HT1080 (cell line): ENCODE measurements at regions not wholly inside any gene's neighbourhood (a gene's known extent, or its start where the extent isn't known, plus 50 kb on each side); places are given as distances from the start of the nearest gene placed in this dataset.
"Not testable (repeated sequence)": the region's sequence is repeated elsewhere in the genome, so short reads cannot be mapped to it uniquely, and the experiment has no call there.

Experiments used
- DNase-seq: peaks from one replicate; pipeline ENCODE4 v3.0.0-alpha.2; 2015; ENCODE audit warnings: low read depth

GRCh38 chr10:46202405-46202804, 84.4 kb upstream of the ANTXRL start:
- not testable (repeated sequence) for DNase-seq

DNA sequence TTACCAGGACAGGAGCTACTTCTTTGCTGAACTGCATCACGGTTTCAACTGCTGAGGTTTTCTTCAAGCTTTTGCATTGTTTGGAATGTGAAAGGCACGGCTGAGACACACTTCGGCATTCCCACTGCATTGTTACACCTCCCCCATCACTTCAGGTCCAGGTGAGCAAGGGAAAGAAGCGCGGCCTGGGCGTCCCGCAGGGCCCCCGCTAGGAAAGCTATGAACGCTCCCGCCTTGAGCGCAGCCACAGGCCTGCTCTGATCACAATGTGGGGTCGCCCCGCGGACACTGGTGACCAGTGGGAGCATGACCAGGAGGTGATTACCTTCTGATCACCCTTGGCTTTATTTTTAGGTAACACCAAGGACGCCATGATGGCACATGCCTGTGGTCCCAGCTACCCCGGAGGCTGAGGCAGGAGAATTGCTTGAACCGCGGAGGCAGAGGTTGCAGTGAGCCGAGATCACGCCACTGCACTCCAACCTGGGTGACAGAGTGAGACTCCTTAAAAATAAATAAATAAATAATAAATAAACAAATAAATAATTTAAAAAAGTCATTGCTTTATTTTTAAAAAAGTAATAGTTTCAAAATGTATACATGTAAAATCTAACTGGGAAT, 82.2 kb upstream of the ANTXRL start:
- not testable (repeated sequence) for DNase-seq

DNA sequence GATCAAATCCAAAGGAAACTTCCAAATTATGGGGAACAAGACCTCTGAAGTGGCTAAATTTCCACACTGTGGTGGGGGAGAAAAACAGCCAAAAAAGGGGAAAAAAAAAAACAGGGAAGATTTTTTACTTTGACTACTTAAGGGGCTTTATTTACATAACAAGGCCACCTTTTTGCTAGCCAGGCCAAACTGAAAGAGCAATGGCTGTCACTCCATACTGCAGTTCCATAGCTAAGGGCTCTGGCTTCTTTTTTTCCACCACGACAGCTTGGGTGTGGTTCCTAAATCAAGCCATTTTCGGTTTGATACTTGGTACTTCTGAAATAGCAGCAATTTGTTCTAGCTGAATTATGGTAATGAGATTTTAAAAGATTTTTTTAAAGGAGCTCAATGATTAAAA, 76.4 kb upstream of the ANTXRL start:
- DNase-seq: not testable (repeated sequence)

DNA sequence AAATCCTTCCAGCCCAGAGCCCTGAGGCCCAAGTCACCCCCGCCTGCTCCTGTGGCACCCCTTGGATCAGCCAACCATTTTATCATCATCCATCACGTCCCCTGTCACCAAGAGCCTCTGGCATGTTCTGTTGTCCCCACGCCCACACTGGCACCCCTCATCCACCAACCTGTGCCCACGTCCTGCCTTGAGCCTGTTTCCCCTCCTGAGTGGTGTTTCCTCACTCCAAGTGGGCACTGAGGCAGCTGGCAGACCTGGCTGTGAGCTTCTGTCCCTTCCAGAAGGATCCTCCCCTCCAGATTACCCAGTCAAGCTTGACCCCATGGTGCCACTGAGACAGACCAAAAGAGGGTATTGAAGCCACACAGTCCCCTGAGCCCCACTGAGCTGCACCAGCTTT, 71.4 kb upstream of the ANTXRL start:
- no peak for DNase-seq

GRCh38 chr10:46216003-46216634, 70.7 kb upstream of the ANTXRL start:
- no peak for DNase-seq

- DNase-seq: peak; percentile 58
Measured at GRCh38 chr10:46216836-46217751, 69.7 kb upstream of the ANTXRL start.

DNA sequence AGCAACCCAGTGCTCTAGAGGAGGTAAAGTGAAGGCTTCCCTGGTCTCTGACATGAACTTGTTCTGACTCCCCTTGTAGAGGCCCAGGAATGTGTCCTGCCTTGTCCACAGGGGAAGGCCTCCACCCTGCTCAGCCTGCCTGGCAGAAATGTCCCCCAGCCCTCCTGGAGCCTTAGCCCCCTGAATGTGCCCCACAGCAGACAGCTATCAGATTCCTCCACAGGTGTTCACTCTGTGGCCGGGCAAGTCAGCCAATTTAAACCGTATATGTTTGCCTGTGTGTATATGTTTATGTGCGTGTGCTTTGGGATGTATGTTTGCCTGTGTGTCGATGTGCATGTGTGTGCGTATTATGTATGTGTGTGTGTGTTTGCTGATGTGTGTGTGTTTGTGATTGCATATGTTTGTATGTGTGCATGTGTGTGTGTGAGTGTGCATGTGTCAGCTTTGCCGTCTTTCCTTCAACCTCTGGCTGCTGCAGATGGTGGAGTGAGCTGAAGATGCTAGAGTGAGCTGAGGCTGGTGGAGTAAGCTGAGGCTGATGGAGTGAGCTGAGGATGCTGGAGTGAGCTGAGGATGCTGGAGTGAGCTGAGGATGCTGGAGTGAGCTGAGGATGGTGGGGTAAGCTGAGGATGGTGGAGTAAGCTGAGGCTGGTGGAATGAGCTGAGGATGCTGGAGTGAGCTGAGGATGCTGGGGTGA, 68.9 kb upstream of the ANTXRL start:
- no peak for DNase-seq

DNA sequence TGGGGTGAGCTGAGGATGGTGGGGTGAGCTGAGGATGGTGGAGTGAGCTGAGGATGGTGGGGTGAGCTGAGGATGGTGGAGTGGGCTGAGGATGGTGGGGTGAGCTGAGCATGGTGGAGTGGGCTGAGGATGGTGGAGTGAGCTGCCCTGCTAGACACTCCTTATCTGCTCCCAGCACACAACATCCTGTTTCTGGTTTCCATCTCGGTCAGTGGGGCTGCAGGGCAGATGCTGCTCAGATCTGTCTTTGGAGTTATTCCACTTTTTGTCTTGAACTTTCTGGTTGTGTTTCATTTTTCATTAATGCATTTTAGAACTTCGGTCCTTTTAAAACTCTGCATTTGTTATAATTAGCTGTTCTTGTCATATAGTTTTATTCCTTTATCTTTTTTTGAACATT, 67.9 kb upstream of the ANTXRL start:
- DNase-seq: no peak

GRCh38 chr10:46219431-46219990, 67.3 kb upstream of the ANTXRL start:
- DNase-seq: not testable (repeated sequence)

DNA sequence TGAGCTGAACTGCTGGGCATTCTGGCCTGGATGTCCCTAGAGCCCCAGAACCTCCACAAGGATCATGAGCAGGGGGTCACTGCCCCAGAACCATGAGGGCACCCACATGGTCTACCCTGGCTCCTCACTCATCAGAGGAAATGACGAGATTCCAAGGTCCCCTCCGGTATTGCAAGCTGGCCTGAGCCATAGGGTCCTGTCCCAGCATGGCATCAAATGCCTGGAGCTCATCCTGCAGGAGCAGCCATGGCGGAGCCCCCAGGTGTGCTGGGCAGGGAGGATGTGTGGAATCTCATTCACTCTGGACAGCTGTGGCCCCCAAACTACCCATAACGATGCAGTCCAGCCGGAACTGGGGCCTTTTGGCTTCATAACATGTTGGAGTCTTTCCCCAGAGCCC, 66.6 kb upstream of the ANTXRL start:
- no peak for DNase-seq

GRCh38 chr10:46220872-46221538, 65.8 kb upstream of the ANTXRL start:
- no peak for DNase-seq

- DNase-seq: no peak
Measured at GRCh38 chr10:46222364-46222935, 64.3 kb upstream of the ANTXRL start.

DNA sequence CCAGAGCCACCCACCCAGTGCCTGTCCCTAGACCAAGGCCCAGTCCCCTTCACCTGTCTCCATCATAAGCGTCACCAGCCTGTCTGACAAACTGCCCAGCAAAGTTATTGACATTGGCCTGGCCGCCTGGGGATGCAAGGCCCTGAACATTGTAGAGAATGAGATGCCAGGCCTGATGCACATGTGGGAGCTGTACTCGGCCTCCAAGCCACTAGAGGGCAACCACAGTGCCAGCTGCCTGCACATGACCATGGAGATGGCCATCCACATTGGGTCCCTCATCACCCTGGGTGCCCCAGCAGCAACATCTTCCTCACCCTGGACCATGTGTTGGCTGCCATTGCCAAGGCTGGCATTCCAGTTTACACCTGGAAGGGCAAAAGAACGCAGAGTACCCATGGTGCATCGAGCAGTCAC, 63.7 kb upstream of the ANTXRL start:
- DNase-seq: peak; percentile 14

DNA sequence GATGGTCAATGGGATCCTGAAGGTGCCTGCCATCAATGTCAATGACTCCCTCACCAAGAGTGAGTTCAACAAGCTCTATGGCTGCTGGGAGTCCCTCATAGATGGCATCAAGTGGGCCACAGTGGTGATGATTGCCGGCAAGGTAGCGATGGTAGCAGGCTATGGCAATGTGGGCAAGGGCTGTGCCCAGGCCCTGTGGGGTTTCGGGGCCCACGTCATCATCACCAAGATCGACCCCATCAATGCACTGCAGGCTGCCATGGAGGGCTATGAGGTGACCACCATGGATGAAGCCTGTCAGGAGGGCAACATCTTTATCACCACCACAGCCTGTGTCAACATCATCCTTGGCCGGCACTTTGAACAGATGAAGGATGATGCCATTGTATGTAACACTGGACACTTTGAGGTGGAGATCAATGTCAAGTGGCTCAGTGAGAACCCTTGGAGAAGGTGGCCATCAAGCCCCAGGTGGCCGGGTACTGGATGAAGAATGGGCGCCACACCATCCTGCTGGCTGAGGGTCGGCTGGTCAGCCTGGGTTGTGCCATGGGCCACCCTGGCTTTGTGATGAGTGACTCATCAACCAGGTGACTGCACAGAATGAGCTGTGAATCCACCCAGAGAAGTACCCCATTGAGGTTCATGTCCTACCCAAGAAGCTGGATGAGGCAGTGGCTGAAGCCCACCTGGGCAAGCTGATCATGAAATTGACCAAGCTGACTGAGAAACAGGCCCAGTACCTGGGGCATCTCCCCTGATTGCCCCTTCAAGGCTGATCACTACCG, 63.0 kb upstream of the ANTXRL start:
- DNase-seq: no peak

- no peak for DNase-seq
Measured at GRCh38 chr10:46224414-46224682, 62.4 kb upstream of the ANTXRL start.

GRCh38 chr10:46225597-46225996, 61.2 kb upstream of the ANTXRL start:
- no peak for DNase-seq

DNA sequence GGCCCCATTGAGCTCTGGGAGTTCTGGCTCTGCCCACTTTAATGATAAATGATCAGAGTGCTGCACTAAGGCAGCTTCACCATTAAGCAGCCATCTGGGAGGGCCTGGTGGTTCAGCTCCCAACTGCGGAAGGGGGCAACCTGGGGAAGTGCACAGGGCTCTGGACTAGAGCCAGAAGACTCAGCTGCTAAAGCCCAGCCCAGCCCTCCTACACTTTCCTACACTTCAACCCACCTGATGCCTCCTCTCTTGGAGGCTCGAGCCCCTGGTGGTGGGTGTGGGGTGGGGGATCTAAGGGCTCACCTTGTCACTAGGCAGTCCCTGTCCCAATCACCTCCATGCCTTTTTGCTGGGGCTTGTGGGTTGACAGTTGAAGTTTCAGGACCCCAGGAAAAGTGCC, 60.6 kb upstream of the ANTXRL start:
- DNase-seq: no peak

DNA sequence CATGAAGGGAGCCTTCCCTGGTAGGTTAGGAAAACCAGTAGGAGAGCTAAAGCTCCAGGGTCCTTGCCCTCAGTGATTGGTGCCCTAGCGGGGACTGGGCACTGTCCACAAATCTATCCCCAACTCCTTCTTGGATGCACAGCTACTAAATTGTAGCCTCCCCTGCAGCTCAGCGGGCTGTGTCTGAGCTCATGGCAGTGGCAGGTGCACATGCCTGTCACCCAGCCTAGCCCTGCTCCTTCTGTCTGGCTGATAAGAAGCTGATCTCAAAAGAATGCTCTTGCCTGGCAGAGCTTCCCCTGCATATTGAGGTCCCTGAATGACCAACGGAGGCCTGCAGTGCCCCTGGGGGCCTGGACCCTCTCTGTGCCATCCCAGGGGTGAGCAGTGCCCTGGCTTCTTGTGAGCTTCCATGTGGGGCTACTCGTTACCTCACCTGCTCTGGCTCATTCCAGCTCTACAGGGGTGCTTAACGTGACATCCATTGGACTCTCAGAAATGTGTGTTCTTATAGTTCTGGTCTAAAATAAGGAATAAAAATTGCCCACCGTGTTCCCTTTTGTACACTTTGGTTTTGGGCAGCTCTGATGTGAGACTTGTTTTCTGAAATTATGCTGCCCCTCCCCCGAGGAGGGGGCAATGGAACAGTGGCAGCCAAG, 59.8 kb upstream of the ANTXRL start:
- no peak for DNase-seq

- DNase-seq: no peak
Measured at GRCh38 chr10:46227571-46227935, 59.2 kb upstream of the ANTXRL start.
